Liver (tissue), 8 donors: ENCODE measurements at regions not wholly inside any gene's neighbourhood (a gene's known extent, or its start where the extent isn't known, plus 50 kb on each side); places are given as distances from the start of the nearest gene placed in this dataset.

ENCODE experiments used
- DNase-seq: peaks from one replicate; pipeline ENCODE4 v3.0.0-alpha.2; 2017; ENCODE audit warnings: low spot score
- H3K27ac ChIP-seq, 2 donors: one replicate each; pipeline ENCODE4 v1.7.0; 2013; ENCODE audit warnings: inconsistent platforms in 2 of 2, low read length in 2 of 2, control low read depth in 1 of 2, low read depth in 1 of 2, mild to moderate bottlenecking in 1 of 2
- H3K27me3 ChIP-seq, 4 donors: one replicate each; pipeline versions ENCODE4 v1.6.1 to v1.7.0; 2013; ENCODE audit warnings: low read length in 3 of 4, inconsistent platforms in 1 of 4, mild to moderate bottlenecking in 1 of 4, moderate library complexity in 1 of 4; ENCODE audit not compliant: control insufficient read depth in 4 of 4, insufficient read depth in 4 of 4
- H3K36me3 ChIP-seq, 4 donors: one replicate each; pipeline versions ENCODE4 v1.6.1 to v1.7.0; 2013; ENCODE audit warnings: low read length in 3 of 4, mild to moderate bottlenecking in 3 of 4, low read depth in 1 of 4, moderate library complexity in 1 of 4; ENCODE audit not compliant: control insufficient read depth in 4 of 4, insufficient read depth in 3 of 4
- H3K4me1 ChIP-seq, 4 donors: one replicate each; pipeline versions ENCODE4 v1.6.1 to v1.7.0; 2013; ENCODE audit warnings: low read length in 3 of 4, mild to moderate bottlenecking in 3 of 4, moderate library complexity in 1 of 4; ENCODE audit not compliant: control insufficient read depth in 4 of 4, insufficient read depth in 4 of 4
- H3K4me3 ChIP-seq, 3 donors: one replicate each; pipeline versions ENCODE4 v1.6.1 to v1.7.0; 2013; ENCODE audit warnings: low read length in 3 of 3, control low read depth in 1 of 3, low read depth in 1 of 3, mild to moderate bottlenecking in 1 of 3
- H3K9ac ChIP-seq, 2 donors: one replicate each; pipeline ENCODE4 v1.7.0; 2013; ENCODE audit warnings: low read length in 2 of 2, mild to moderate bottlenecking in 2 of 2, moderate library complexity in 2 of 2, control low read depth in 1 of 2, low read depth in 1 of 2
- H3K9me3 ChIP-seq, 4 donors: one replicate each; pipeline versions ENCODE4 v1.6.1 to v1.7.0; 2013; ENCODE audit warnings: low read length in 3 of 4; ENCODE audit not compliant: control insufficient read depth in 4 of 4
- ATF3 ChIP-seq: IDR thresholded peaks from 2 replicates; pipeline ENCODE4 v1.6.1; 2016; ENCODE audit warnings: antibody characterized with exemption
- CTCF ChIP-seq: fragments of 150-350 bp; IDR thresholded peaks from 2 replicates; pipeline ENCODE4 v1.5.1; 2017; ENCODE audit warnings: improper control_type of control experiment, low read depth, low read length; ENCODE audit not compliant: missing input control
- EGR1 ChIP-seq, 2 donors: IDR thresholded peaks; 2 replicates each; pipeline ENCODE4 v1.6.1; 2016 to 2018; ENCODE audit warnings: antibody characterized with exemption in 2 of 2, low read depth in 2 of 2
- FOXA1 ChIP-seq: IDR thresholded peaks from 2 replicates; pipeline ENCODE4 v1.6.1; 2016; ENCODE audit warnings: antibody characterized with exemption
- FOXA2 ChIP-seq: IDR thresholded peaks from 2 replicates; pipeline ENCODE4 v1.6.1; 2016; ENCODE audit warnings: antibody characterized with exemption
- GABPA ChIP-seq, 2 donors: IDR thresholded peaks in 1 of 2; conservative IDR thresholded peaks in 1 of 2; 2 replicates each; pipeline ENCODE4 v1.6.1; 2016; ENCODE audit warnings: antibody characterized with exemption in 2 of 2, mild to moderate bottlenecking in 1 of 2, moderate library complexity in 1 of 2
- HNF4A ChIP-seq, 2 donors: conservative IDR thresholded peaks; 2 replicates each; pipeline ENCODE4 v1.6.1; 2016; ENCODE audit warnings: antibody characterized with exemption in 2 of 2, mild to moderate bottlenecking in 2 of 2
- HNF4G ChIP-seq: IDR thresholded peaks from 2 replicates; pipeline ENCODE4 v1.6.1; 2016; ENCODE audit warnings: antibody characterized with exemption
- JUND ChIP-seq, 2 donors: IDR thresholded peaks; 2 replicates each; pipeline ENCODE4 v1.6.1; 2016; ENCODE audit warnings: antibody characterized with exemption in 2 of 2
- MAX ChIP-seq: IDR thresholded peaks from 2 replicates; pipeline ENCODE4 v1.6.1; 2016; ENCODE audit warnings: antibody characterized with exemption
- NR2F2 ChIP-seq: IDR thresholded peaks from 2 replicates; pipeline ENCODE4 v1.6.1; 2016; ENCODE audit warnings: antibody characterized with exemption
- RAD21 ChIP-seq, 2 donors: IDR thresholded peaks; 2 replicates each; pipeline ENCODE4 v1.6.1; 2016; ENCODE audit warnings: antibody characterized with exemption in 2 of 2, mild to moderate bottlenecking in 2 of 2
- REST ChIP-seq: IDR thresholded peaks from 2 replicates; pipeline ENCODE4 v1.6.1; 2016; ENCODE audit warnings: antibody characterized with exemption, mild to moderate bottlenecking
- RXRA ChIP-seq, 2 donors: IDR thresholded peaks; 2 replicates each; pipeline ENCODE4 v1.6.1; 2017 to 2018; ENCODE audit warnings: antibody characterized with exemption in 2 of 2, mild to moderate bottlenecking in 1 of 2
- SP1 ChIP-seq: IDR thresholded peaks from 2 replicates; pipeline ENCODE4 v1.6.1; 2018; ENCODE audit warnings: antibody characterized with exemption, mild to moderate bottlenecking
- TAF1 ChIP-seq: conservative IDR thresholded peaks from 2 replicates; pipeline ENCODE4 v1.6.1; 2016; ENCODE audit warnings: antibody characterized with exemption, mild to moderate bottlenecking
- YY1 ChIP-seq: IDR thresholded peaks from 2 replicates; pipeline ENCODE4 v1.6.1; 2016; ENCODE audit warnings: antibody characterized with exemption, mild to moderate bottlenecking
- ZBTB33 ChIP-seq: IDR thresholded peaks from 2 replicates; pipeline ENCODE4 v1.6.1; 2016; ENCODE audit warnings: antibody characterized with exemption
- WGBS: extraction: QIAGEN DNeasy Blood & Tissue Kit; methylation state at CpG from one replicate; pipeline ENCODE4 v1.1.7; 2013; 5-methylcytosine and 5-hydroxymethylcytosine counted together
- donor health status: healthy.
- donor health status: healthy.
- donor health status: healthy.
- donor health status: healthy.
- donor health status: healthy.

- Histone ChIP-seq H3K27ac (no peak overlapping the region), H3K4me1 (no peaks in the 10 kb centered on the region), H3K9me3 (peaks cover 0 to 8% (median 3%) of the 10 kb centered on the region in 4 donors), H3K36me3 (no peaks in the 10 kb centered on the region), H3K27me3 (peaks cover 0 to 8% (median 0%) of the 10 kb centered on the region in 4 donors), H3K4me3 (no peak overlapping the region), H3K9ac (no peak overlapping the region)
- TF ChIP-seq TAF1 (no peak), EGR1 (IDR thresholded peaks at IDR 0.05; ENCODE audit: low read depth in 2 of 2) (no peak), GABPA (IDR thresholded peaks at IDR 0.05 in 1 of 2, conservative IDR thresholded peaks at IDR 0.05 in 1 of 2) (no peak), NR2F2 (no peak), HNF4A (conservative IDR thresholded peaks at IDR 0.05) (no peak), JUND (IDR thresholded peaks at IDR 0.05) (no peak), RAD21 (IDR thresholded peaks at IDR 0.05) (no peak), SP1 (no peak), ZBTB33 (no peak), FOXA2 (no peak), YY1 (no peak), HNF4G (no peak), RXRA (IDR thresholded peaks at IDR 0.05) (no peak), CTCF (no peak), FOXA1 (no peak), MAX (no peak), REST (no peak), ATF3 (no peak)
- WGBS = 51% methylated on average over 2 of the region's 2 CpGs
- DNase-seq = no peak
These were observed 59.6 kb upstream of the MBOAT2 start for GRCh38 chr2:9063023-9063606.
